ENCODE measurements at regions not wholly inside any gene's neighbourhood (a gene's known extent, or its start where the extent isn't known, plus 50 kb on each side); places are given as distances from the start of the nearest gene placed in this dataset.
"Not testable (repeated sequence)": the region's sequence is repeated elsewhere in the genome, so short reads cannot be mapped to it uniquely, and the experiment has no call there.

DNA sequence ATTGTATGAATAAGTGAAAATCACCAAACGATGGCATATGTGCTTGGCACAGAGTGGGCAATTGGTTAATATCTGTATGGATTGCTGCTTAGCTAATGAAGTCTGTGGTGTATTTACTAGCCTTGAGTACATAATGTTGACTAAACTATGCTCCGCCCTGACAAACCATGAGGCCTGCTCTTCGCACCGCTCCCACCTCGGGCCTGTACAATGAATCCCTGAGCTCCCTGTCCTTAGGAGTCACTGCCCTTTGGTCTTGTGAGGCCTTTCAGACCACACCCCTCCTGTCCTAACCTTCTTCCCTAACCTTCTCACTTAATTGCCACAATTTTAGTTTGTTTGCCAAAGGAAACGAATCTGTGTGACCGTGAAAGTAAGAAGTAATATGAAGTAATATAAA, 193.2 kb downstream of the POTED start:
- not testable (repeated sequence) for DNase-seq
